ENCODE measurements at regions not wholly inside any gene's neighbourhood (a gene's known extent, or its start where the extent isn't known, plus 50 kb on each side); places are given as distances from the start of the nearest gene placed in this dataset.

DNA sequence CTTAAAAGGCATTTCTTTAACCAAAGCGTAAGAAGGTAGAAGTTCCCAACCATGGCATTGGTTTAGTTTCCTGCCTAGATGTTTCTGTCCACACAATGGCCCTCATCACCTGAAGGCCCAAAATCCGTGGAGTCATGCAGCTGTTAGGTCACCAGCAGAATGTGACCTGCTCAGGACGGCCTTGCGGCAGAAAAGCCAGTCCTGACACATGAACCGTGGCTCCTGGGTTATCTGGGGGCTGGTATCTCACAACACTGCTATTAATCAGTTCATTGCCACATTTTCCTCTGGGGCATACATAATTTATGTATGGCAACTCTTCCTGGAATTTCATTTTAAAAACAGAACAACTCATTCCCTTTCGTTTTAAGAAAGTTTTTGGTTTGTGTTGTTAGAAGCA is 278.4 kb downstream of the ATPSCKMT start:
- Histone ChIP-seq H3K36me3 (ENCODE audit: control insufficient read depth in 2 of 2, insufficient read depth in 2 of 2, low read length in 1 of 2) (no peaks in the 10 kb centered on the region), H3K9me3 (ENCODE audit: control insufficient read depth in 2 of 2, insufficient read depth in 1 of 2, low read length in 1 of 2) (no peaks in the 10 kb centered on the region), H3K4me1 (ENCODE audit: control insufficient read depth in 2 of 2, insufficient read depth in 2 of 2, low read length in 2 of 2) (no peaks in the 10 kb centered on the region), H3K27me3 (ENCODE audit: control insufficient read depth in 2 of 2, insufficient read depth in 1 of 2, low read length in 1 of 2) (no peaks in the 10 kb centered on the region), H3K4me3 (ENCODE audit: low read length in 2 of 2) (no peak overlapping the region), H3K27ac (ENCODE audit: low read depth in 1 of 2, low read length in 1 of 2) (no peak overlapping the region)
- no peak for DNase-seq (ENCODE audit: low read depth in 6 of 9, low spot score in 9 of 9)
- 79% methylated on average over 6 of the region's 6 CpGs for WGBS

DNA sequence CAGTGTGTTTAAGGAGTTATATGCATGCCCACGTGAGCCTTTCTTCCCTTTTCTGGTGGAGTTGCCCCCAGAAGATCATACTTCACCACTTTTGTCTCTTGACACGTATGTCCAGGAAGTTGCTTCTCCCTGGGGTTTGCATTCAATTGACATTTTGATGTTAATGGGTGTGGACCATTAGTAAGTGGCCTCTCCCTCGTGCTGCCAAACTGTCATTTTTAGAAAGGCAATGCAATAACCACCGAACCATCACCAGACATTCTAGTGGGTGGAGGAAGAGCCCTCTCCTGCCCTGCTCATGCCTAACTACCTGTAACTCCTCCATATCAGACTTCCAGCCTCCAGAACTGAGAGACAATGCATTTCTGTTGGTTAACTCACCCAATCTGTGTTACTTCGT is 290.8 kb downstream of the ATPSCKMT start:
- no peaks in the 10 kb centered on the region for H3K27me3 ChIP-seq (ENCODE audit: control insufficient read depth in 2 of 2, insufficient read depth in 1 of 2, low read length in 1 of 2)
- no peak overlapping the region for H3K27ac ChIP-seq (ENCODE audit: low read depth in 1 of 2, low read length in 1 of 2)
- no peaks in the 10 kb centered on the region for H3K9me3 ChIP-seq (ENCODE audit: control insufficient read depth in 2 of 2, insufficient read depth in 1 of 2, low read length in 1 of 2)
- no peaks in the 10 kb centered on the region for H3K4me1 ChIP-seq (ENCODE audit: control insufficient read depth in 2 of 2, insufficient read depth in 2 of 2, low read length in 2 of 2)
- no peak for DNase-seq (ENCODE audit: low read depth in 6 of 9, low spot score in 9 of 9)
- whole genome bisulfite sequencing: 73% methylated on average over 5 of the region's 5 CpGs
- no peaks in the 10 kb centered on the region for H3K36me3 ChIP-seq (ENCODE audit: control insufficient read depth in 2 of 2, insufficient read depth in 2 of 2, low read length in 1 of 2)
- H3K4me3 ChIP-seq (ENCODE audit: low read length in 2 of 2): no peak overlapping the region

DNA sequence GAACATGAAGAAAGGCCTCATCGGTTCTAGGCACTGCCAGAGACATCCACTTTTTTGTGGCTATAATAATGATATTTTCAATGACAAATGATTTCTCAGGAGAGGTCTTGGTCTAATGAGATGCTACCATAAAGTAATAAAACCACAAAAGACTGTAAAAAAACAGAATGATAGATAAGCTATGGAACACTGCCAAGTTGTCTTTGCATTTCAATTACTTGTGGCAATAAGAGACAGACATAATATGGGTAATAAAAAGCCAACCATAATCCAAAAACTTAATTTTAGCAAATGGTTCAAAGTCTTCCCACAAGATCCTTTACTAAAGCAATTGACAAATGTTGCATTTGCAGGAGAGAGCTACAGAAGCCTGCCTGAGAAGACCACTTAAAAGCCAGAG is 292.5 kb downstream of the ATPSCKMT start:
- Histone ChIP-seq H3K4me3 (ENCODE audit: low read length in 2 of 2) (no peak overlapping the region), H3K9me3 (ENCODE audit: control insufficient read depth in 2 of 2, insufficient read depth in 1 of 2, low read length in 1 of 2) (no peaks in the 10 kb centered on the region), H3K27me3 (ENCODE audit: control insufficient read depth in 2 of 2, insufficient read depth in 1 of 2, low read length in 1 of 2) (no peaks in the 10 kb centered on the region), H3K27ac (ENCODE audit: low read depth in 1 of 2, low read length in 1 of 2) (no peak overlapping the region), H3K36me3 (ENCODE audit: control insufficient read depth in 2 of 2, insufficient read depth in 2 of 2, low read length in 1 of 2) (no peaks in the 10 kb centered on the region), H3K4me1 (ENCODE audit: control insufficient read depth in 2 of 2, insufficient read depth in 2 of 2, low read length in 2 of 2) (no peaks in the 10 kb centered on the region)
- 95% methylated on average over 1 of the region's 1 CpG for WGBS
- no peak for DNase-seq (ENCODE audit: low read depth in 6 of 9, low spot score in 9 of 9)

DNA sequence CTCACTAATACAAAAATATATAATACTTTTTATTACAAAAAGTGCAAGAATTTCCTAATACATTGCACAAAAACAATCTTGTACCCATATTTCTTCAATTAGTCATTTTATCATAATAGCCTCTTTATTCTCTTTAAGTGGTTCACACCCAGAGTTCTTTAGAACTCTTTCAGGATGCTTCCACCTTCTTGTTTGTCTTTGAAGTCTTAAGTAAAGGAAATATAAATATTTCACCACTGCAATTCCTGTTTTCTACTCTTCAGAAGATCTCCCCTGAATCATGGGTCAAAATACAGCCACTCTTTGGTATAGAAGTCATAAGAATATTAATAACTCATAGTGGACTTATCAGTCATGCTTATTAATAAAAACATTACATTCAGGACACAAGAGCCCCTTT is 293.0 kb downstream of the ATPSCKMT start:
- Histone ChIP-seq H3K4me1 (ENCODE audit: control insufficient read depth in 2 of 2, insufficient read depth in 2 of 2, low read length in 2 of 2) (no peaks in the 10 kb centered on the region), H3K27ac (ENCODE audit: low read depth in 1 of 2, low read length in 1 of 2) (no peak overlapping the region), H3K9me3 (ENCODE audit: control insufficient read depth in 2 of 2, insufficient read depth in 1 of 2, low read length in 1 of 2) (no peaks in the 10 kb centered on the region), H3K27me3 (ENCODE audit: control insufficient read depth in 2 of 2, insufficient read depth in 1 of 2, low read length in 1 of 2) (no peaks in the 10 kb centered on the region), H3K36me3 (ENCODE audit: control insufficient read depth in 2 of 2, insufficient read depth in 2 of 2, low read length in 1 of 2) (no peaks in the 10 kb centered on the region), H3K4me3 (ENCODE audit: low read length in 2 of 2) (no peak overlapping the region)
- DNase-seq (ENCODE audit: low read depth in 6 of 9, low spot score in 9 of 9): no peak

DNA sequence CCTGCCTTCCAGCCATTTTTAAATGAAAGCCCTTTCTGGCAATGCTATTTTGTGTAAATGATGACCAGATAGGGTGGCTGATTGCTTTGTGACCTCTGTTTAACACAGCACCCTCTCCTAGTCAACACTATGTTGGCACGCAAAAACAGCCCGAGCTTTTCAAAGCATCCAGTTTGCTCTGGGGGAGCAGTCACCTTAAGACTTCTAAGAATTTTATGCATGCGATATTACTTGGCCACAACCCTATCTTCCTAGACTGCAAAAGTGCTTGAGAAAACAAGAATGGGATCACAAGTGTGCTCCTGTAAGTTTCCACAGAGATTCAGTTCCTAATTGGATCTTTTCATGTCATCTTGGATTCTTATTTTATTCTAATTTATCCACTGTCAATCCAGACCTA is 294.1 kb downstream of the ATPSCKMT start:
- no peaks in the 10 kb centered on the region for H3K27me3 ChIP-seq (ENCODE audit: control insufficient read depth in 2 of 2, insufficient read depth in 1 of 2, low read length in 1 of 2)
- no peaks in the 10 kb centered on the region for H3K9me3 ChIP-seq (ENCODE audit: control insufficient read depth in 2 of 2, insufficient read depth in 1 of 2, low read length in 1 of 2)
- no peaks in the 10 kb centered on the region for H3K4me1 ChIP-seq (ENCODE audit: control insufficient read depth in 2 of 2, insufficient read depth in 2 of 2, low read length in 2 of 2)
- H3K36me3 ChIP-seq (ENCODE audit: control insufficient read depth in 2 of 2, insufficient read depth in 2 of 2, low read length in 1 of 2): no peaks in the 10 kb centered on the region
- 92% methylated on average over 3 of the region's 3 CpGs for WGBS
- no peak overlapping the region for H3K4me3 ChIP-seq (ENCODE audit: low read length in 2 of 2)
- no peak for DNase-seq (ENCODE audit: low read depth in 6 of 9, low spot score in 9 of 9)
- H3K27ac ChIP-seq (ENCODE audit: low read depth in 1 of 2, low read length in 1 of 2): no peak overlapping the region

DNA sequence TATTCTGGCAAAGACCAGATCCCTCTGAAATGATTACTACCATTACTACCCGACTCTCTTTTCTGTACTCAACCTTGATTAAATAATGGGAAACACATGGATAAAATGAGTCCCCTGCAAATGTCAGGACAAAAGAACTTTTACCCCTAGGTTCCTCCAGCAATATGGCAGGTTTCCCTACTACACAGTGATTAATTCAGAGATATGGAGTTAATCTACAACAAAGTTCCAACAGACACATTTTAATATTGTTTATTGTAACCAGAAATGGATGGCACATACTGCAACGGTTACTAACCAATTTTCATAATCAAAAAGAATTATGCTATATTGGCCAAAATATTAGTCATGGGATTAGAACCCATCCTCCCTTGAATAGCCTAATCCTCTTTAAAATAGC is 294.8 kb downstream of the ATPSCKMT start:
- Histone ChIP-seq H3K27me3 (ENCODE audit: control insufficient read depth in 2 of 2, insufficient read depth in 1 of 2, low read length in 1 of 2) (no peaks in the 10 kb centered on the region), H3K36me3 (ENCODE audit: control insufficient read depth in 2 of 2, insufficient read depth in 2 of 2, low read length in 1 of 2) (no peaks in the 10 kb centered on the region), H3K27ac (ENCODE audit: low read depth in 1 of 2, low read length in 1 of 2) (no peak overlapping the region), H3K4me1 (ENCODE audit: control insufficient read depth in 2 of 2, insufficient read depth in 2 of 2, low read length in 2 of 2) (no peaks in the 10 kb centered on the region), H3K4me3 (ENCODE audit: low read length in 2 of 2) (no peak overlapping the region), H3K9me3 (ENCODE audit: control insufficient read depth in 2 of 2, insufficient read depth in 1 of 2, low read length in 1 of 2) (no peaks in the 10 kb centered on the region)
- WGBS: 94% methylated on average over 2 of the region's 2 CpGs
- no peak for DNase-seq (ENCODE audit: low read depth in 6 of 9, low spot score in 9 of 9)

DNA sequence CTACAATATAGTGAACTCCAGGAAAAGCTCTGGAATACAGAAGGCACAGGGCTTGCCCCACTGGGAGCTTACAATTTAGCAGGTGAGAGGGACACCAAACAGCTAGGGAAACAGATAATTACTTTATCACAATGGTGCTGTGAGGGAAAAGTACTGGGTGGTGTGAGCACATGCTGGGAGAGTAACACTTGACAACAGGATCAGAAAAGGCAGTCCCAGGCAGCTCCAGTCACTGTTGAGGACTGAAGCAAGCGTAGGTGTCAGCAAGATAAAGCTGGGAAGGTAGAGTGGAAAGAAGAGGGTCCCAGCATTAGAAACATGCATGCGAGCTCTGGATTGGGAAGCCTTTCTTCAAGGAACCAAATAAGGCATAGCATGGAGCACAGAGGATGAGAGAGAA is 296.0 kb downstream of the ATPSCKMT start:
- Histone ChIP-seq H3K4me3 (ENCODE audit: low read length in 2 of 2) (no peak overlapping the region), H3K27ac (ENCODE audit: low read depth in 1 of 2, low read length in 1 of 2) (no peak overlapping the region), H3K4me1 (ENCODE audit: control insufficient read depth in 2 of 2, insufficient read depth in 2 of 2, low read length in 2 of 2) (no peaks in the 10 kb centered on the region), H3K27me3 (ENCODE audit: control insufficient read depth in 2 of 2, insufficient read depth in 1 of 2, low read length in 1 of 2) (no peaks in the 10 kb centered on the region), H3K36me3 (ENCODE audit: control insufficient read depth in 2 of 2, insufficient read depth in 2 of 2, low read length in 1 of 2) (no peaks in the 10 kb centered on the region), H3K9me3 (ENCODE audit: control insufficient read depth in 2 of 2, insufficient read depth in 1 of 2, low read length in 1 of 2) (no peaks in the 10 kb centered on the region)
- 64% methylated on average over 2 of the region's 2 CpGs for WGBS
- DNase-seq (ENCODE audit: low read depth in 6 of 9, low spot score in 9 of 9): no peak

DNA sequence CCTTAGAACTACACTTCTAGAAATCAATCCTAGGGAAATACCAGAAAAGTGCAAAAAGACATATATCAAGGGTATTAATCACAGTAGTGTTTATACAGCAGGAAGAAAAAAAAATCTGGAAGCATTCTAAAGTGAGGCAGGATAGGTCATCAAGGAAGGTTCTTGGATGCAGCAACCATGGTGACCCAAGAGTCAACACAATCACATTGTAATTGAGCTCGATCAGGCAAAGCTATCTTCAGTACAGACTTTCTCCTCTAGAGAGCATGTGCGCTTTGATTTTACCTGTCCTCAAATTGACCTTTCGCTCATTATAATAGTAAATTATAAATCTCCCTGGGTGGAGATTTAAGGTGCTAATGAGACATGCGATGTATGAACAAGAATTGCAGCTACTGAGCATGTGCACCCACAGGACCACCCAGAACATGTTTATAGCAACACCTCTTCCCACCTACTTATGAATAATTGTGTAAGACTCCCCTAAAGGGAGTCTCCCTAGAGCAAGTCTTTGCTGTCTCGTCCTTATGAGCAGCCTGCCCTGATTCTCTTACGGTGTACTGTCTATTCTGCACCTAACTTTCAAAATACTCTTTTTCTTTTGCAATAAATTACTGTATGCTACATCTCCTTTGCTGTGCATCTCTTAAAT is 297.7 kb downstream of the ATPSCKMT start:
- 76% methylated on average over 6 of the region's 6 CpGs for WGBS
- Histone ChIP-seq H3K9me3 (ENCODE audit: control insufficient read depth in 2 of 2, insufficient read depth in 1 of 2, low read length in 1 of 2) (no peaks in the 10 kb centered on the region), H3K27ac (ENCODE audit: low read depth in 1 of 2, low read length in 1 of 2) (no peak overlapping the region), H3K27me3 (ENCODE audit: control insufficient read depth in 2 of 2, insufficient read depth in 1 of 2, low read length in 1 of 2) (no peaks in the 10 kb centered on the region), H3K36me3 (ENCODE audit: control insufficient read depth in 2 of 2, insufficient read depth in 2 of 2, low read length in 1 of 2) (no peaks in the 10 kb centered on the region), H3K4me1 (ENCODE audit: control insufficient read depth in 2 of 2, insufficient read depth in 2 of 2, low read length in 2 of 2) (no peaks in the 10 kb centered on the region), H3K4me3 (ENCODE audit: low read length in 2 of 2) (no peak overlapping the region)
- no peak for DNase-seq (ENCODE audit: low read depth in 6 of 9, low spot score in 9 of 9)

DNA sequence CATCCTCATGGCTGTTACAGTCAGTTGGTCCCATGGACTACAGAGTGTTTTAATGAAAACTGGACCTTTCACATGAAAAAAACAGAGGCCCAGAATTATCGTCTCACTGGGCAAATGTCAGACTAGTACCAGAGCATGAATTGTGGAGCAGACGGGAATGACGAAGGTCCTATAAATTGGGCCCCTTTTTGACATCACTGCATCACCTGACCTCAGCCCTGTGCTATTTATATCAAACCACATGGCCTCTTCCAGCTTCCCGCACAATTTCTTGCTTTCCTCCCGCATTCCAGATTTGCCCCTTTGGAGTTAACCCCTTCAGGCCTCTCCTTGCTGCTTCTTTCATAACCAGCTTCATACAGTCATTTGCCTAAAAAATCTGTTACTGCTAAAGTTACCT is 301.7 kb downstream of the ATPSCKMT start:
- WGBS: 50% methylated on average over 5 of the region's 5 CpGs
- H3K4me3 ChIP-seq (ENCODE audit: low read length in 2 of 2): no peak overlapping the region
- no peaks in the 10 kb centered on the region for H3K9me3 ChIP-seq (ENCODE audit: control insufficient read depth in 2 of 2, insufficient read depth in 1 of 2, low read length in 1 of 2)
- no peaks in the 10 kb centered on the region for H3K4me1 ChIP-seq (ENCODE audit: control insufficient read depth in 2 of 2, insufficient read depth in 2 of 2, low read length in 2 of 2)
- no peaks in the 10 kb centered on the region for H3K36me3 ChIP-seq (ENCODE audit: control insufficient read depth in 2 of 2, insufficient read depth in 2 of 2, low read length in 1 of 2)
- no peaks in the 10 kb centered on the region for H3K27me3 ChIP-seq (ENCODE audit: control insufficient read depth in 2 of 2, insufficient read depth in 1 of 2, low read length in 1 of 2)
- no peak overlapping the region for H3K27ac ChIP-seq (ENCODE audit: low read depth in 1 of 2, low read length in 1 of 2)
- DNase-seq (ENCODE audit: low read depth in 6 of 9, low spot score in 9 of 9): no peak

DNA sequence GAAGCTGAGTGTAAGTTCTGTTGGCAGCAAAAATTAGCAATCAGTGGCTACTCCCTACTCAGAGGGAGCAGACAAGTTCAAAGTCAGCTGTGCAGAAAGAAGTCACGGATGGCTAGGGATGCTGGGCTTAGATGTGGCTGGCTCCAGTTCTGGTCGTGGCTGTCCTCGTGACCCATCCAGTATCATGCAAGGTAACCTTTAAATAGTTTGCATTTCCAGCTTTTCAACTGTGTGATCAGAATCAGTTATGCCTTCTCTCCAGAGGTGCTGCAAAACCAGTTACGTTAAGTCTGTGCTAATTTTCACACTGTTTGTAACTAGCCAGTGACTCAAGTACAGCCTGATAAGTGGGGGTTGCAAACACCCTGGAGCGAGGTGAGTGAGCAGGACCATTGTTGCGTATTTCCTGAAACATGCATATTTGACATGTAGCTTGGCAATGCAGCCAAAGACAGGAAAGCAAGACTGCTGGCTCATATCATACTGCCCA is 302.4 kb downstream of the ATPSCKMT start:
- WGBS: 60% methylated on average over 6 of the region's 6 CpGs
- no peak for DNase-seq (ENCODE audit: low read depth in 6 of 9, low spot score in 9 of 9)
- Histone ChIP-seq H3K27me3 (ENCODE audit: control insufficient read depth in 2 of 2, insufficient read depth in 1 of 2, low read length in 1 of 2) (no peaks in the 10 kb centered on the region), H3K9me3 (ENCODE audit: control insufficient read depth in 2 of 2, insufficient read depth in 1 of 2, low read length in 1 of 2) (no peaks in the 10 kb centered on the region), H3K36me3 (ENCODE audit: control insufficient read depth in 2 of 2, insufficient read depth in 2 of 2, low read length in 1 of 2) (no peaks in the 10 kb centered on the region), H3K27ac (ENCODE audit: low read depth in 1 of 2, low read length in 1 of 2) (no peak overlapping the region), H3K4me3 (ENCODE audit: low read length in 2 of 2) (no peak overlapping the region), H3K4me1 (ENCODE audit: control insufficient read depth in 2 of 2, insufficient read depth in 2 of 2, low read length in 2 of 2) (no peaks in the 10 kb centered on the region)

Measured in thymus (tissue), 11 donors.